GM19463 (cell line): ENCODE measurements at regions not wholly inside any gene's neighbourhood (a gene's known extent, or its start where the extent isn't known, plus 50 kb on each side); places are given as distances from the start of the nearest gene placed in this dataset.

Experiments
- ATAC-seq: cut with Tn5 transposase; IDR thresholded peaks from one replicate; pipeline ENCODE4 v1.9.1; 2021; ENCODE audit warnings: mild to moderate bottlenecking, moderate library complexity; ENCODE audit not compliant: unreplicated experiment

DNA sequence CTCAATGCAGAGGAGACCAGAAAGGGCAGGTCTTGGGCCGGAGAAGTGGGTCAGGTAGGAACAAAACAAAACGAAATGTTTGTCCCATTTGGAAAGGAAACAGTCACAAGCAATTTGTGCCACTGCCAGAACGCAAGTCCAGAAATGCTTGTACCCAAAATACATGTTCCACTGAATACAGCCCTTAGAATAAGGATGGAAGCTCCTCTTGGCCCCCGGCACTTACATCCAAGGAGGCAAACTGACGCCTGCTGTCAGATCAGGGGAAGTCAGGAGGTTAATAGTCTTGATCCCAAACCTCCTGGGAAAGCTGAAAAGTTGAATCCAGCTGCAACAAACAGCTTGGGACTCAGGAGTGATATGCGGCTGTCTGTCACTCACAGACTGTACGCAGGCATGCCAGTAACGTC is 75.9 kb upstream of the GALNT2 start:
- no peak for ATAC-seq

GRCh38 chr1:229991724-229992333 is 75.2 kb upstream of the GALNT2 start:
- ATAC-seq: no peak

GRCh38 chr1:229993060-229993459 is 74.0 kb upstream of the GALNT2 start:
- ATAC-seq: peak; percentile 60

GRCh38 chr1:229993894-229994293 is 73.1 kb upstream of the GALNT2 start:
- ATAC-seq: no peak

- no peak for ATAC-seq
These were observed 67.9 kb upstream of the GALNT2 start for GRCh38 chr1:229999004-229999670.

DNA sequence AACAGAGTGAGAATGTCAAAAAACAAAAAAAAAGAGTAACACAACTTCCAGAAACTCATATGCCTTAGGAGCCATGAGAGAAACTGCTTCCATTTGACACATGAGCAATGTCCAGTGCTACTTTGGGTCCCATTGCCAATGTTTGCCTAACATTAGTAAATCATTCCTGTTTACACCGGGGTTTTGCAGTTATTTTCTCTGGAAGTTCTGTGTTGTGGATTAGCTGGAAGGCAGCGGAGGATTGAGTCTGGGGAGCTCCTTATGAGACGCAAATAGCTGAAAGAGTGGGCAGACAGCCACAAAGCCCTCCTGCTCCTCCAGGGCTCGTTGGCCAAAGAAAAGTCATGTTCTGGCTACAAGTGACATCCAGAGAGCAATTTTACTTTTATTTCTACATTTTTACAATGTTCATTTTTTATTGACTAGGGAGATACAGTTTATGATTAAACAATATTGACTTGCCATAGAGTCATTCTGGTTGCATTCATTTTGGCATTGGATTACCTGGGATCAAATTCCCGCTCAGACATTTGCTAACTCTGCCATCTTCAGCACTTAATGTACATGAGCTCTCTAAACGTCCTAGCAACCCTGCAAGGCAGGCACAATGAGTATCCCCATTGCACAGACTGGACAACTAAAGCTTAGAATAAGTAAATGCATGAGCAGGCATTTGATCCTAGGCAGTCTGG is 66.4 kb upstream of the GALNT2 start:
- no peak for ATAC-seq

GRCh38 chr1:230002164-230002803 is 64.8 kb upstream of the GALNT2 start:
- ATAC-seq: no peak

DNA sequence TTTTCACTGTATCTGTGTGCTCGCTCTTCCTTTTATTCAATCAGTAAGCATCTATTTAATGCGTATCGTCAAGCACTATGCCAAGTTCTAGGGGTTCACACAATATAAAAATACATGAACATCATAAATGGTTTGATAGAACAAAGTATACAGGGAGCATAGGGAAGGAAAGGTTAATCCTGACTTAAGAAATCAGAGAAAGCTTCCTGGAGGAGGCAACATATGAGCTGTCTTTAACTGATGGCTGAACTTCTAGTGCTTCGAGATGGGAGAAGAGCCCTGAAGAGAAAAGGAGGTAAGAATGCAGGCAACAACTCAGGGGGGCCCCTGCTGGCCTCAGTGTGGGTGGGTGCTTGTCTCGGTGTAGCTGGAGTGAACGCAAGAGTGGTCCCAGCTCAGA is 63.6 kb upstream of the GALNT2 start:
- ATAC-seq: no peak

DNA sequence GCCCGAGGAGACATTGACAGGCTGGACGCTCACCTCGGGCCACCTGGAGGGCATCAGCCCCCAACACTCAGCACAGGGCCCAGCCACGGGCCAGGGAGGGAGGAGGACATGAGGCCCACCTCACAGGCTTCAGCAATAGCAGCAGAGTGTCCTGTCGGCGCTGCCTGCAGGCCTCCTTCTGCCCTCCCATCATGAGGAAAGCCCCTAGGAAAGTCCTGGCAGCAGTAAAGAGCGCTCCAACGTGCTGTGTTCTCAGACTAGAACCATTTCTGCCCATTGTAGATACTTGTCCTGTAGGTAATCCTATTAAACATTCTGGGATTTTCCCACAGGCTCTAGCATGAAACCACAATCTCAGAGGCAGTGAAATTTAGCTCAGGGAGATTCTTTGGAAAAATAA is 62.0 kb upstream of the GALNT2 start:
- ATAC-seq: no peak

- no peak for ATAC-seq
These were observed 58.3 kb upstream of the GALNT2 start for GRCh38 chr1:230008721-230009120.

DNA sequence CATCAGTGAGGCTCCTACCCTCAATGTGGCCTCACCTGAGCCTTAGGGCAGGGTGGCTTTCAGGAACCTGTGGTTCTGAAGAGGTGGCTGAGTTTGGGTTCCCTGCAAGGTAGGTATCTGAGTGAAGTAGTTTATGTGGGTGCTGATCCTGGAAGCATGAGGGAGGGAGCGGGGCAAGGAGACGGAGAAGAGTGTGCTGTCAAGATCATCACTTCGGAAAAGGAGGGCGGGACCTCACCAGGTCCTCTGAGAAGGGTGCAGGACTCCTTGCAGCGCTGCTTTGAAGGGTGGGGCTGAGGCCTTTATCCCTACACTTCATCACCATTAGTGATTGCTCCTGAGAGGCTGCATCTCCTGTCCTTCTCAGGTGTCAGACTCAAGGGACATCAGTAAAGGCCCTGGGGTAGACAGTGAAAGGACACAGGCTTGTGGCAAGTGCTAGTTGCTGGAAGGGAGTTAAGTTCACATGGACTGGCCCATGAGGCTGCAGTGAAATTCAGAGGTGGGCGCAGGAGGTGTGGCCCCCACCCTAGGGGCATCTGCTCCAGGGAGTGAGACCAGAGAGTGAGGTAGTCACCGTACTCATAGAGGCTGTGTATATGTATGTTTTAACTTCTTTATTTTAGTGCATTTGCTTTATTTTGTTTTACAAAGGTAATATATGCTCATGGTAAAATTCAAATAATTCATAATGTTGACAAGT is 57.3 kb upstream of the GALNT2 start:
- ATAC-seq: no peak

DNA sequence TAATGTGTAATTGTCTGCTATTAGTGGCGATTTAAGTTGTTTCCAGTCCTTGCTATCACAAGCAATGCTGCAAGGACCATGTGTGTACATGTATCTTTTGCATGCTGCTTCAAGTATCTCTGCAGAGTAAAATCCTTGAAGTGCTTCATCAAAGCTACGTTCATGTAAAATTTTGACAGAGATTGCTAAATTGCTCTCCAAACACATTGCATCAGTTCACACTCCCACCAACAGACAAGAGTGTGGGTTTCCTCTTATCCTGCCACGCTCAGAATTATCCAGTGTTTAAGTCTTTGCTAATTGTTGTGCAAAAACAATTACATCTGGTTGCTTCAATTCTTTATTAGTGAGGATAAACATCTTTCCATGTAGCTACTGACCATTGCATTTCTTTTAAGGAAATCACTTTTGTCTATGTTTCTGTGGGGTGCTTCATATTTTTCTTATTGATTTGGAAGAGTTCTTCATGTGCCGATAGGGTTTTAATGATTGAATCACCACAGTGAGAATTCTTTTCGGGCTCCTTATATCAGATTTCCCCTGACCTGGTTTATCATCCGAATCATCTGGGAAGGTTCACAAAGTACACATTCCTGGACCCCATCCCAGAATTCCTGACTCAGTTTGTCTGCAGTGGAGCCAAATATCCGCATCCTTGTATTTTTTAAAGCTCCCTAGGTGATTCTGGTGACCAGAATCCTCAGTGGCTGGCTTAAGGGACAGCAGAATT is 56.3 kb upstream of the GALNT2 start:
- no peak for ATAC-seq

- no peak for ATAC-seq
These were observed 55.5 kb upstream of the GALNT2 start for GRCh38 chr1:230011333-230012092.

DNA sequence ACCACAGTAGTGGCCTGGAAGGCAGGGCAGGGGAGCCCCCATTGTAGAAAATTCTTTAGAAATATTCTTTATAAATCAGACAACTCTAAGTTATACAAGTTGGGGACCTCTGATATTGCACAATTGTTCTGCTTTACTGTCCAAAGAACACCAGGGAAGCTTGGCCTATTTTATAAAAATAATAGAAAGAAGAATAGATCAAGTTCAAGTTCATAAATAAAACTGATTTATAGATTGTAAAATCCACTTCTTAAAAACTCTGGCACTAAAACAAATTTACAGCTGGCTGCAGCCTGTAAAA is 55.0 kb upstream of the GALNT2 start:
- ATAC-seq: no peak

- ATAC-seq: no peak
These were observed 54.3 kb upstream of the GALNT2 start for GRCh38 chr1:230012741-230013140.

- ATAC-seq: no peak
These were observed 50.9 kb upstream of the GALNT2 start for GRCh38 chr1:230016159-230016558.
